SH-SY5Y (cell line): ENCODE measurements at regions not wholly inside any gene's neighbourhood (a gene's known extent, or its start where the extent isn't known, plus 50 kb on each side); places are given as distances from the start of the nearest gene placed in this dataset.

Experiments
- GATA2 ChIP-seq: IDR thresholded peaks from 2 replicates; pipeline ENCODE4 v1.6.1; 2011; ENCODE audit warnings: mild to moderate bottlenecking, low read depth, low read length
- GATA3 ChIP-seq: IDR thresholded peaks from 2 replicates; pipeline ENCODE4 v1.6.1; 2011; ENCODE audit warnings: low read depth, mild to moderate bottlenecking, low read length, moderate library complexity

DNA sequence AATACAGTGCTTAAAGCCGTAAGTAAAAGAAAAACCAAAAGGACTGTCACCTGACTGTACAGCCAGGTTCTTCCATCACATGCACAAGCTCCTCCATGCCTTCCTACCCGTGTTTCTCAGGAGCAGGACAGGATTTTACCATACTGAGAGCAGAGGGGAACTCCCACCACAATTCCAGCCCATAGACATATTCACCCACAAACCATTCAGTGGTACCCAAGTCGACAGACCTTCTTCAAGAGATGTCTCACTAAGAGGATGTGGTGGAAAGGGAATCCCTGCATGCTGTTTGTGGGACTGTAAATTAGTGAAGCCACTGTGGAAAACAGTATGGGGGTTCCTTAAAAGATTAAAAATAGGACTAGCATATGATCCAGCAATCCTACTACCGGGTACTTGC, 66.9 kb upstream of the DOCK9 start:
- no peak for TF ChIP-seq GATA2
- TF ChIP-seq GATA3, result no peak

DNA sequence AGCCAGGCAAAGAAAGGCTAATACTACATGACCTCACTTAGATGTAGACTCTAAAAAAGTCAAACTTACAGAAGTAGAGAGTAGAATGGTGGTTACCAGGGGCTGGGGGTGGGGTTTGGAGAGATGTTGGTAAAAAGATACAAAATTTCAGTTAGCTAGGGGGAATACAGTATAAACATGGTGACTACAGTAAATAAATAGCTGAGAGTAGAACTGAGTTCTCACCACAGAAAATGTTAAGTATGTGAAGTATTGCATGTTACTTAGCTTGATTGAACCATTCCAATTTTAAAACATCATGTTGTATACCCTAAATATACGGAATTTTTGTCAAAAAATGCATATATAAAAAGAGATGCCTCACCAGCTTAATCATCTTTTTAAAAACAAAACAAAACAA, 67.5 kb upstream of the DOCK9 start:
- TF ChIP-seq GATA3 (no peak), GATA2 (no peak)

DNA sequence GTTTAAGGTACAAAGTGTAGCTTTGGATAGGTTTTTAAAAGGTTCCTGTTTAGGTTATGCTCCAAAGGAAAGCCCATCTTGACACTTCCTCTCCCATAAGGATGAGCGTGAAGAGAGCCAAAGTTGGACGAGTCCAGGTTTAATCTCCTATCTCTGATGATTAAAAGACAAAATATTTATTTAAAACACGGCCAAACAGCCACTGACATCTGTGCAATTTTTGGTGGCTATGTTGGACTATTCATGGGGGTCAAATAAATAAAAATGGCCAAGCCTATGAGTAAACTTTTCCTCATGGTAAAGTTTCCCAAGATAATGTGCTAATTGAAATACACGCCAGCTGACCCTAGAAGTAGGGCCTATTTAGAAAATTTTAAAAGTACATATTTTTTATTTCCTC, 69.0 kb upstream of the DOCK9 start:
- TF ChIP-seq GATA3 (no peak), GATA2 (no peak)

DNA sequence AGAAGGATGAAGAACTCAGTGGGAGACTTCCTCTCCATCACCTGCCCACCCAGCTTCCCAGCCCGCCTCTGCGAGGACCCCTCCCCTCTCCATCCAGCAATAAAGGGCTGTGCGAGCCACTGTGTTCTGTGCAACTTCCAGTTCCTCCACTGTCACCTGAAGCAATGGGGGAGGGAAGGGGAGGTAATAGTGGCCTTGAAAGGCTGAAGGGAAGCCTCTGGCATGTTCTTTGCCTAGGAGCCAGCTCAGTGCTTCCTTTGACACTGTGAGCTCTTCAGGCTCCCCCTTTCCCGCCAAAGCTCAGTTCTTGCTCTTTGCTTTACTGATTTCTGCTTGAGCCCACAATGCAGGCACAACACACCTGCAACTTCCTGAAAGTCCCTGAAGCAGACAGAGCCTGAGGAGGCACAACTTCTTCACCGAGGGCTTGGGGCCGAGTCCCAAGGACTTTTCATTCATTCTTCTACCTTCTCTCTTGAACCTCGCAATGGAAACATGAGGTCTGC, 73.2 kb upstream of the DOCK9 start:
- TF ChIP-seq GATA2, result no peak
- no peak for TF ChIP-seq GATA3

DNA sequence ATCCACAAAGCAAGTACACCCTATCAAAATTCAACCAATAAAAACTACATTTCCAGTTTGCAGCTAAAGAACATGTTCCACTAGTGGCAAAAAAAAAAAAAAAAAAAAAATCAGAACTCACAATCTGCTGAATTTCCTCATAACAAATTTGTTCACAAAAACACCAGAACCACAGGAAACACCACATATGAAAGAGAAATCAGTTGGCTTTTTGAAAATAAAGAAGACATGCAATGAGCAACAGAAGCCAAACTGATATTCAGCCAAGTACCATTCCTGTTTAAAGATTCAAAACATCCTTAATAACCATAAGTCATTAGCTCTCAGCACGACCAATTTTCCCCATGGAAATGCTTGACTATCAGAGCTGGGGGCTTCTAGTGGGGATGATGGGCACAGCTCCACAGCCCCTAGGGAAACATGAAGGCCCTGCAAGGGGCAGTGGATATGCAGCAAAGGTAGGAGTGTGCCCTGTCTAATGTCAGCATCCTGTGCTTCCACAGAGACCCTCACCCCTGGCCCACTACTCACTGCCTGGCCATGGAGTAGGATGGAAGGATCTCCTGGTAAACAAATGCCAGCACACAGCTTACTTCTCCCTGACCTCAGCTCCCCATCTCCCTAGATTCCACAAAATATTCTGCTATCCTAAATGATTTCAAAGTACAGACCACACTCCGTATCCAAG, 74.0 kb upstream of the DOCK9 start:
- TF ChIP-seq GATA2 (no peak), GATA3 (no peak)

DNA sequence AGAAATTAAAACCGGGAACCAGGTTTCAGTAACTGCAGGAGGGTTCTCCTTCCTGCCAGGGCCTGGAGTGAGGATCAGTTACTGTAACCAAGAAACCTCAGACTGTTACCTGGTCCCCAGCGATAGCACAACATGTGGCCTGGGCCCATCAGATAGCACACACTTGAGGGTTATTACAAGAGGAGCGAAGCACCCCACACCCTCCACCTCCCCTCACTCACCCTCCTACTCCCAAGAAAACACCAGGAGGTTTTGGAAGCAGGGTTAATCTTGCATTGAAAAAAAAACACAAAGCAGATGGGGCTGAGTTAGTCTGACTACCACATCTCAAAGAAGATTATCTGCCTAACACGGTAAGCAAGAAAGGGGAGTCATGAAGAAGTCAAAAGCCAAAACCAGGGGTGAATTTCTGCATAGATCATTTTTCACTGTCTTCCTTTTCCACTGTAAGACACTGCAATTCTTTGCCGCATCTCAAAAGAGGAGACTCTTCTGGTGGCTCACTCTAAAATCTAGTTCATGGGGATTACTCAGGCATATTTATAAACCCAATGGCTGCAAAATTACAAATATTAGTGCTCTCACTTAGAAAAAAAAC, 75.9 kb upstream of the DOCK9 start:
- TF ChIP-seq GATA2, result no peak
- TF ChIP-seq GATA3, result no peak

DNA sequence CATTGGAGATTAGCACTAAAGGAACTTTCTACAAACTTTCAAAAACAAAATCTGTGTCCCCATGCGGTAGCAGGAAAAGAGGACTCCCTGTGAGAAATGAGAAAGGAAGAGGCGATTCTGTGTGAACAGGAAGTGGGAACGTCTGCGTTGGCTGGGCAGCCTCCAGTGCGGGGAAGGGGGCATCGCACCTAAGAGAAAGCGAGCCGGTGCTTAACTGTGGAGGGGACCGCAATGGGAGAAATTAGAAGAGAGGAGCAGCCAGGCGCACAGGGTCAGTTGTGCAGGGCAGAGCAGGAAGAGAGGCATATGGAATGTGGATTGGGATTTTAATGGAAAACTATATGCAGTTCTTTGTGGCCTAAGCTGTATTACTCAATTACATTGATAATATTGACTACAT, 77.4 kb upstream of the DOCK9 start:
- no peak for TF ChIP-seq GATA2
- no peak for TF ChIP-seq GATA3

DNA sequence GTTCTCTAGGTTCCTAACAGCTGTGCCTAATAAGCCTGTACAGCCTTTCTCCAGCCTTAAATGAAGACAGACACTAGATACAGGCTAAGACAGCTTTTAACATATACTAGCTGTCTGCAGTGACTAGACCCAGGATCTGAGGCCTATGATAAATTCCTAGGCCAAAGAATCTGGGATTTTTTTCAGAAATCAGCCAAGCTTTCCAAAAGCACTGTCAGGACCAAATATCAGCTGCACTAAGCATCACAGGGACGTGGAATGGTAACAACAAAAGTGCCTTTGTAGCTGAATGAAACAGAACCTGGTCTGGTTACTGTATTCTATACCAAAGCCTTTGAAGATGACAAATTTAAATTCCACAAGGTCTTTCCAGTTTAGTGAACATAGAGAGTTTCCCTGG, 77.9 kb upstream of the DOCK9 start:
- TF ChIP-seq GATA3 (no peak), GATA2 (no peak)

DNA sequence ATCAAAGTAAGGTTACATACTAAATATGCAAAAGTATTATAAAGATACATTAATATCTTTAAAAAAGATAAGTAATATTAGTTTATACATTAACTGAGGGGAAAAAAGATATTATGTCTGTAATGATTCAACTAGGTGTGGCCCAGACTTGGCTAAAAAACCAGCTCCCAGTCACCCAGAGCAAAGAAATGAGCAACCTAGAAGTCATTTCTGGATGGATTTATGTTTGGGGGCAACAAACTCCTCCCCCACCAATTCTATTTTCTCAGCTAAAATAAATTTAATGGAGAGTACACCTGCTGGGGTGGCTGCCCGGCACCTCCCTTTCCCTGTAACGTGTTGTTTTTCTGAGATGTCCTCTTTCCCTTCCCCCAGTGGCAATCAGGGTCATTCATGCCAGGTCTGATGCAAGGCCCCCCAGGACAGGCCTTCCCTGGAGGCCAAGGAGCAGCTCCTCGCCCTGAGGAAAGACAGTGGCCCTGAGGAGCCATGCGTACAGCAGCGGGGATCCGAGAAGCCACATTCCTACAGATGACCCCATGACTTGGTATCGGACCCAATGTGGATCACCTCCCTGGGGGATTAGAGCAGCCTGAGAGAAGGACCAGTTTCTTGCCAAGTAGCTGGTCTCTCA, 78.6 kb upstream of the DOCK9 start:
- no peak for TF ChIP-seq GATA3
- TF ChIP-seq GATA2, result no peak

DNA sequence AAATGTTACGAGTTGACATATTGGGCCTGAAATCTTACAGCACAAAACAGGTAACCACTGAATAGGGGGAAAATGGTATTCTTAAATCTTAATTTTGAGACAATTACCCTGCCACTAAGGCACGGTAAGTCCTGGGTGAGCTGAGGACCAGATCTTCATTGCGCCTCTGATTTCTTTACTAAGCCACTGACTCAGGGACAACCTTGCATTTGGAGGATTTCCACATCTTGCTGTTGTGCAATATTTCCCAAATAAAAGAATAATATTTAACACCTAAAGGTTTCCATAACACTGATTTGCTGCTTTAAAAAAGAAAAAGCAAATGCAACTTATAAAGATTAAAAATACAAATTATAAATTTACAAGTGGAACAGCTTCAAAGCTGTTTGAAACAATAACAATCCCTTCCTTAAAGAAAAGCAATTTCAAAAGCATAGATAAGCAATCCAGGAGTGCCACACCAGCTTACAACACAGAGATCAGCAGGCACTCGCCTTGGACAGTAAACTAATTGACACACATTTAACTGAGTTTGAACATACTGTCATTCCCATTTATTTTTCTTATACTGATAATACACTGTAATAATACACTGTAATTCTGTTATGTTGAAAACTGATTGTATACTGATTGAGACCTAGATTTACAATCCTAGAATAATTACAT, 79.6 kb upstream of the DOCK9 start:
- no peak for TF ChIP-seq GATA2
- no peak for TF ChIP-seq GATA3

DNA sequence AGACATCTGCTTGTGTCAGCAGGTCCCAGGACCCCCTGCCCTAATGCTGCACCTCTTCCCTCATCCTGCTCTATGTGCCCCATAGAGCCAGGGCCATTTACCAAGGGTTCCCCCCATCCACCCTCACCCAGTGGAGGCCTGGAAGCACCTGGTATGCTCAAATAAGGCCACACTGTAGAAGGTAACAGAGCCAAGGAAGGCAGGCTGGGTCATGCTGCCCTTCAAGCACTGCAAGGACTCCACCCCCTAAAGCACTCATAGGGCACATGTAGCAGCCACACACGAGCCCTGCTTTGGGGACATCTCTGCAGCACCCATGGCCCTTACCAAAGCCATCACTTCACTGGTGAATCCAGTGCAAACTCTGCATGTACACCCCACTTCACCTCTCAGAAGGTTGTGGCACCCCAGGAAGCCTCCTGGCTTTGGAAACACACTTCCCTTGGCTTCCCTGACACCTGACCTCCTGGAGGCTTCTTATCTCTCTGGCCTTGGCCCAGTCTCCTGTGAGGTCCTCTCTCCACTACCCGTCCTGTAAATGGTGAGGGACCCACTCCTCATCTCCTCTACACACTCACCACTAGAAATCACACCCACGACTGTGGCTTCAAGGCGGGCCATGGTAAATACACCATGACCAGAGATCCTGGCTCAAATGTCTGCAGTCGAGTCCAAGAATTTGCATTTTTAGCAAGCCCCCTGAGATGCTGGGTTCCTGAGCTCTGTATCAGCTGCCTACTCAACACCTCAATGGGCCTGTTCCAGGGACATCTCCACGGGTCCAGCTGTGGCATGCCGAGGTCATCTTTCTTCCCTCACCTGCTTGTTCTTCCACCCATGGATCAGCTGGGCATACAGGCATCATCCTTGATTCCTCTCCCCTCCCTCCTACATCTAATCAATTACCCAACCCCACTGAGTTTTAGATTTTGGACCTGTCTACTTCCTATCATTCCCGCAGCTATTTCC, 80.9 kb upstream of the DOCK9 start:
- TF ChIP-seq GATA2, result no peak
- no peak for TF ChIP-seq GATA3

DNA sequence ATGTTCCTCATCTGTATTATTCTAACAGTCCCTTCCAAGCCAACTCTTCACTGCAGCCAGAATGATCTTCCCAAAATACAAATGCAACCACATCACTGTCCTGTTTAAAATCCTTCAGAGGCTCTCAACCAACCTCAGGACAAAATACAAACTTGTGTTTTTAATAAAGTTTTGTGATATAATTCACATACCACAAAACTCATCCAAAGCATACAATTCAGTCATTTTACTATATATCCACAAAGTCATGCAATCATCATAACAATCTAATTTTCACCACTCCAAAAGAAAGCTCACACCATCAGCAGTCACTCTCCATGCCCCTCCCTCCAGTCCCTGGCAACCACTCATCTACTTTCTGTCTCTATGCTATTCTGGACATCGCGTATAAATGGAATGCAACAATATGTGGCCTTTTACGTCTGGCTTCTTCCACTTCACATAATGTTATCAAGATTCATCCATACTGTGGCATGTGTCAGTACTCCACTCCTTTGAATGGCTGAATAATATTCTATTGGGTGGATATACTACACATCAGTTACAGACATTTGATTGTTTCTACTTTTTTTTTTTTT, 81.7 kb upstream of the DOCK9 start:
- TF ChIP-seq GATA2 (no peak), GATA3 (no peak)

DNA sequence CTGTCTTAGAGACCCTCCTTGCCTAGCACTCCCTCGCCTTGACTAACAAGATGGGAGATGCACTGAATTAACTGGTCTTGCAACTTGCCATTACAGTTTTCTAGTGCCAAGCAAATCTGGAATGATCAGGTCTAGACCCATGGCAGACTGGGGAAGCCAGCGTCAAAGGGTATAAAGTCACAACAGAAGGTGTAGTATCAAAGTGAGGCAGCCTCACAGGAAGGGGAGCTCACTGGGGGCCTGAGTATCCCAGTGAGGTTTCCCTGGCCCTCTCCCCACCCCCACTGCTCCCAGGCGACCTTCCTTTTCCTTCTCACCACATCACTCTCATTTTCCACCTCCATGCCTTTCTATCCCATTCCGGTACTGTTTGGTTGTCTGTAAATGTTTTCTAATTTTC, 83.5 kb upstream of the DOCK9 start:
- TF ChIP-seq GATA2 (no peak), GATA3 (no peak)
